ENCODE measurements at regions not wholly inside any gene's neighbourhood (a gene's known extent, or its start where the extent isn't known, plus 50 kb on each side); places are given as distances from the start of the nearest gene placed in this dataset.

- TF ChIP-seq, protein P1, sequence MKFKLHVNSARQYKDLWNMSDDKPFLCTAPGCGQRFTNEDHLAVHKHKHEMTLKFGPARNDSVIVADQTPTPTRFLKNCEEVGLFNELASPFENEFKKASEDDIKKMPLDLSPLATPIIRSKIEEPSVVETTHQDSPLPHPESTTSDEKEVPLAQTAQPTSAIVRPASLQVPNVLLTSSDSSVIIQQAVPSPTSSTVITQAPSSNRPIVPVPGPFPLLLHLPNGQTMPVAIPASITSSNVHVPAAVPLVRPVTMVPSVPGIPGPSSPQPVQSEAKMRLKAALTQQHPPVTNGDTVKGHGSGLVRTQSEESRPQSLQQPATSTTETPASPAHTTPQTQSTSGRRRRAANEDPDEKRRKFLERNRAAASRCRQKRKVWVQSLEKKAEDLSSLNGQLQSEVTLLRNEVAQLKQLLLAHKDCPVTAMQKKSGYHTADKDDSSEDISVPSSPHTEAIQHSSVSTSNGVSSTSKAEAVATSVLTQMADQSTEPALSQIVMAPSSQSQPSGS (IDR thresholded peaks at IDR 0.05; ENCODE audit: low read length), result no peak
- TF ChIP-seq TAF7 (optimal IDR thresholded peaks at IDR 0.05; ENCODE audit: borderline replicate concordance, low read depth, low read length) (no peak), KDM5A (IDR thresholded peaks at IDR 0.05; ENCODE audit: low read length) (no peak)
These were observed 389.2 kb downstream of the TMEM182 start (continued) for GRCh38 chr2:103151046-103151445.
